Neural progenitor cell (in vitro differentiated cells): ENCODE measurements at regions not wholly inside any gene's neighbourhood (a gene's known extent, or its start where the extent isn't known, plus 50 kb on each side); places are given as distances from the start of the nearest gene placed in this dataset.

ENCODE experiments used
- CTCF ChIP-seq: fragments of 200-600 bp; sonication (generic); IDR thresholded peaks from 2 replicates; pipeline ENCODE4 v1.5.1; 2017; ENCODE audit warnings: antibody characterized with exemption, mild to moderate bottlenecking
- EZH2phosphoT487 ChIP-seq: fragments of 200-600 bp; sonication (generic); IDR thresholded peaks from 2 replicates; pipeline ENCODE4 v1.6.1; 2017; ENCODE audit warnings: antibody characterized with exemption

GRCh38 chr2:144747571-144747970 lies 227.7 kb upstream of the ZEB2 start:
- TF ChIP-seq CTCF (no peak), EZH2phosphoT487 (no peak)
